ENCODE measurements at regions not wholly inside any gene's neighbourhood (a gene's known extent, or its start where the extent isn't known, plus 50 kb on each side); places are given as distances from the start of the nearest gene placed in this dataset.
"Not testable (repeated sequence)": the region's sequence is repeated elsewhere in the genome, so short reads cannot be mapped to it uniquely, and the experiment has no call there.

- Mint-ChIP-seq H3K27ac (no peak overlapping the region), H3K27me3 (no peaks in the 10 kb centered on the region), H3K4me3 (peak overlapping the region; percentile 7), H3K4me1 (ENCODE audit: unreplicated experiment) (peaks cover 9% of the 10 kb centered on the region), H3K9me3 (peaks cover 8% of the 10 kb centered on the region), H3K36me3 (no peaks in the 10 kb centered on the region)
- no peak for TF ChIP-seq CTCF (conservative IDR thresholded peaks at IDR 0.05)
- DNase-seq (ENCODE audit: extremely low spot score, unreplicated experiment), result no peak
These were observed 176.0 kb downstream of the MSX2 start for GRCh38 chr5:174900240-174900865.

GRCh38 chr5:174897281-174897950 lies 173.0 kb downstream of the MSX2 start:
- DNase-seq (ENCODE audit: extremely low spot score, unreplicated experiment), result no peak
- peaks cover 9% of the 10 kb centered on the region for H3K4me1 Mint-ChIP-seq (ENCODE audit: unreplicated experiment)
- H3K9me3 Mint-ChIP-seq, result peaks cover 8% of the 10 kb centered on the region
- no peak overlapping the region for H3K27ac Mint-ChIP-seq
- TF ChIP-seq CTCF (conservative IDR thresholded peaks at IDR 0.05), result no peak
- H3K4me3 Mint-ChIP-seq, result no peak overlapping the region
- H3K27me3 Mint-ChIP-seq, result no peaks in the 10 kb centered on the region
- no peaks in the 10 kb centered on the region for H3K36me3 Mint-ChIP-seq

DNA sequence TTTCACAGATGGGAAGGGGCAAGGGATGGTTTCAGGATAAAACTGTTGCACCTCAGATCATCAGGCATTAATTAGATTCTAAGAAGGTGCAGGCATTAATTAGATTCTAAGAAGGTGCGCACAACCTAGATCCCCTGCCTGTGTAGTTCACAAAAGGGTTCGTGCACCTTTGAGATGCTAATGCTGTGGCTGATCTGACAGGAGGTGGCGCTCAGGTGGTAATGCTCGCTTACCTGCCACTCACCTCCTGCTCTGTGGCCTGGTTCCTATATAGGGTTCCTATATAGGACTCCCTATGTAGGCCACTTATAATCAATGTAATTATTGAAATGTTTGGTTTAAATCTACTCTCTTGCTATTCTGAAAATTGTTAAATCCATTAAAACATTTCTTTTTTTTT lies 171.0 kb downstream of the MSX2 start:
- peaks cover 7% of the 10 kb centered on the region for H3K9me3 Mint-ChIP-seq
- no peak for DNase-seq (ENCODE audit: extremely low spot score, unreplicated experiment)
- no peak overlapping the region for H3K27ac Mint-ChIP-seq
- peaks cover 6% of the 10 kb centered on the region for H3K4me1 Mint-ChIP-seq (ENCODE audit: unreplicated experiment)
- TF ChIP-seq CTCF (conservative IDR thresholded peaks at IDR 0.05), result no peak
- H3K4me3 Mint-ChIP-seq, result no peak overlapping the region
- H3K27me3 Mint-ChIP-seq, result no peaks in the 10 kb centered on the region
- no peaks in the 10 kb centered on the region for H3K36me3 Mint-ChIP-seq

GRCh38 chr5:174892742-174893141 lies 168.4 kb downstream of the MSX2 start:
- H3K4me1 Mint-ChIP-seq (ENCODE audit: unreplicated experiment), result no peaks in the 10 kb centered on the region
- no peak overlapping the region for H3K4me3 Mint-ChIP-seq
- no peaks in the 10 kb centered on the region for H3K27me3 Mint-ChIP-seq
- H3K27ac Mint-ChIP-seq, result no peak overlapping the region
- TF ChIP-seq CTCF (conservative IDR thresholded peaks at IDR 0.05), result no peak
- DNase-seq (ENCODE audit: extremely low spot score, unreplicated experiment), result no peak
- peaks cover 6% of the 10 kb centered on the region for H3K9me3 Mint-ChIP-seq
- no peaks in the 10 kb centered on the region for H3K36me3 Mint-ChIP-seq

DNA sequence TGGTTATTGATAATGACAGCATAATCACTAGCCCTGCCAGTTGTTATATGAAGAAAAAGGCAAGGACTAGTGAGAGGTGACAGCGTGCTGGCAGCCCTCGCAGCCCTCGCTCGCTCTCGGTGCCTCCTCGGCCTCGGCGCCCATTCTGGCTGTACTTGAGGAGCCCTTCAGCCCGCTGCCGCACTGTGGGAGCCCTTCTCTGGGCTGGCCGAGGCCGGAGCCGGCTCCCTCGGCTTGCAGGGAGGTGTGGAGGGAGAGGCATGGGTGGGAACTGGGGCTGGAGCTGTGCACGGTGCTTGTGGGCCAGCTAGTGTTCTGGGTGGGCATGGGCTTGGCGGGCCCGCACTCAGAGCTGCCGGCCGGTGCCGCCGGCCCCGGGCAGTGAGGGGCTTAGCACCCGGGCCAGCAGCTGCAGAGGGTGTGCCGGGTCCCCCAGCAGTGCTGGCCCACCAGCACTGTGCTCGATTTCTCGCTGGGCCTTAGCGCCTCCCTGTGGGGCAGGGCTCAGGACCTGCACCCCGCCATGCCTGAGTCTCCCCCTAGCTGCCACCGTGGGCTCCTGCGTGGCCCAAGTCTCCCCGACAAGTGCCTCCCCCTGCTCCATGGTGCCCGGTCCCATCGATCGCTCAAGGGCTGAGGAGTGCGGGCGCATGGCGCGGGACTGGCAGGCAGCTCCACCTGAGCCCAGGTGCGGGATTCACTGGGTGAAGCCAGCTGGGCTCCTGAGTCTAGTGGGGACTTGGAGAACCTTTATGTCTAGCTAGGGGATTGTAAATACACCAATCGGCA lies 156.2 kb downstream of the MSX2 start:
- not testable (repeated sequence) for H3K9me3 Mint-ChIP-seq; H3K4me3 Mint-ChIP-seq; H3K27ac Mint-ChIP-seq; DNase-seq (ENCODE audit: extremely low spot score, unreplicated experiment); H3K27me3 Mint-ChIP-seq; H3K36me3 Mint-ChIP-seq; H3K4me1 Mint-ChIP-seq (ENCODE audit: unreplicated experiment)

DNA sequence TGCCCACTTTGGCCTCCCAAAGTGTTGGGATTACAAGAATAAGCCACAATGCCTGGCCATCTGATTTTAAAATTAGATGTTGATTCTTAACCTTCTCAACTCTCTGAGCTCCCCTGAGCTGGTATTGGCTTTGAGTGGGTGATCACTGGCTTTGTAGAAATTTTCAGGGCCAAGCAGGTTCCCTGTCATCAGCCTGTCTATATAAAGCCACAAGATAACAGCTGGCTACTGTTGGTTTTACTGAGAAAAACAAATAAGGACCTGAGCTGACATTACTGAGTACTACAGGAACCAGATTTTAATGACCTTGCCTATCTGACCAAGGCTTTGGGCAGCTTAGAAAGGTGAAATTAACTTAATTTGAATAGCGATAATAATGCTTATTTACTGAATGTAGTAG lies 153.6 kb downstream of the MSX2 start:
- no peaks in the 10 kb centered on the region for H3K9me3 Mint-ChIP-seq
- H3K4me1 Mint-ChIP-seq (ENCODE audit: unreplicated experiment), result no peaks in the 10 kb centered on the region
- H3K27ac Mint-ChIP-seq, result no peak overlapping the region
- H3K4me3 Mint-ChIP-seq, result no peak overlapping the region
- peaks cover 9% of the 10 kb centered on the region for H3K27me3 Mint-ChIP-seq
- no peak for DNase-seq (ENCODE audit: extremely low spot score, unreplicated experiment)
- H3K36me3 Mint-ChIP-seq, result no peaks in the 10 kb centered on the region
- no peak for TF ChIP-seq CTCF (conservative IDR thresholded peaks at IDR 0.05)

Measured in type B pancreatic cell (in vitro differentiated cells).